SK-N-SH (cell line): ENCODE measurements at regions not wholly inside any gene's neighbourhood (a gene's known extent, or its start where the extent isn't known, plus 50 kb on each side); places are given as distances from the start of the nearest gene placed in this dataset.

ENCODE experiments used
- CTCF ChIA-PET: fragments of 300-600, 350-600 bp; formaldehyde crosslinking; extraction: SDS; loops from one replicate; lab custom pipeline; 2021; lab: Yijun Ruan, JAX
- POLR2A ChIA-PET: fragments of 350-600 bp; sonication (Branson Sonifier 250); formaldehyde crosslinking; extraction: SDS; loops from one replicate; lab custom pipeline; 2020; ENCODE audit warnings: antibody characterized with exemption, inconsistent platforms; lab: Yijun Ruan, JAX
- DNase-seq: peaks from one replicate; pipeline ENCODE4 v3.0.0; 2012
- H2AFZ ChIP-seq: fragments of 200-600 bp; sonication (generic); 2 replicates; pipeline ENCODE4 v1.8.1; 2016; ENCODE audit warnings: antibody characterized with exemption, mild to moderate bottlenecking, low read depth
- H3F3A ChIP-seq: fragments of 200-600 bp; sonication (generic); replicated peaks from 2 replicates; pipeline ENCODE3; 2016; ENCODE audit warnings: antibody characterized with exemption, mild to moderate bottlenecking; ENCODE audit not compliant: insufficient read depth
- H3K27ac ChIP-seq, 2 experiments: fragments of 200-500 bp in 1 of 2; fragments of 200-600 bp in 1 of 2; sonication (Bioruptor generic) in 1 of 2; sonication (generic), shearing (Covaris generic) in 1 of 2; 2 replicates each; pipeline versions ENCODE4 v1.5.1 to v1.6.1; 2014 to 2016; ENCODE audit warnings: low read depth in 2 of 2, inconsistent platforms in 1 of 2, low read length in 1 of 2, mild to moderate bottlenecking in 1 of 2, mixed read lengths in 1 of 2
- H3K27me3 ChIP-seq: fragments of 200-600 bp; sonication (generic), shearing (Covaris generic); 2 replicates; pipeline ENCODE4 v1.6.1; 2016; ENCODE audit warnings: mixed run types; ENCODE audit not compliant: insufficient read depth
- H3K36me3 ChIP-seq, 2 experiments: fragments of 200-500 bp in 1 of 2; fragments of 200-600 bp in 1 of 2; sonication (Bioruptor generic) in 1 of 2; sonication (generic) in 1 of 2; replicated peaks in 1 of 2; 2 replicates each; pipeline versions ENCODE3 to v1.5.1; 2014 to 2016; ENCODE audit warnings: low read length in 1 of 2, mild to moderate bottlenecking in 1 of 2; ENCODE audit not compliant: insufficient read depth in 2 of 2, control insufficient read depth in 1 of 2
- H3K4me1 ChIP-seq, 2 experiments: fragments of 200-500 bp in 1 of 2; fragments of 200-600 bp in 1 of 2; sonication (Bioruptor generic) in 1 of 2; sonication (generic), shearing (Covaris generic) in 1 of 2; 2 replicates each; pipeline versions ENCODE4 v1.5.1 to v1.6.1; 2014 to 2016; ENCODE audit warnings: low read depth in 1 of 2, low read length in 1 of 2, mixed run types in 1 of 2; ENCODE audit not compliant: insufficient read depth in 2 of 2, control insufficient read depth in 1 of 2
- H3K4me2 ChIP-seq: fragments of 200-600 bp; sonication (generic), shearing (Covaris generic); 2 replicates; pipeline ENCODE4 v1.6.1; 2017; ENCODE audit warnings: mixed run types
- H3K4me3 ChIP-seq, 2 experiments: fragments of 200-500 bp in 1 of 2; fragments of 200-600 bp in 1 of 2; sonication (Bioruptor generic) in 1 of 2; sonication (generic), shearing (Covaris generic) in 1 of 2; 2 replicates each; pipeline versions ENCODE4 v1.5.1 to v1.8.1; 2014 to 2016; ENCODE audit warnings: low read depth in 2 of 2, inconsistent platforms in 1 of 2, low read length in 1 of 2, mild to moderate bottlenecking in 1 of 2, mixed read lengths in 1 of 2, moderate library complexity in 1 of 2
- H3K79me2 ChIP-seq: fragments of 200-600 bp; sonication (generic); 2 replicates; pipeline ENCODE4 v1.8.1; 2017; ENCODE audit warnings: mild to moderate bottlenecking; ENCODE audit not compliant: insufficient read depth
- H3K9ac ChIP-seq: fragments of 200-600 bp; sonication (generic); 2 replicates; pipeline ENCODE4 v1.6.1; 2017; ENCODE audit warnings: mixed run types
- H3K9me2 ChIP-seq: fragments of 200-600 bp; sonication (generic); 2 replicates; pipeline ENCODE4 v1.6.1; 2017; ENCODE audit warnings: mixed run types
- H3K9me3 ChIP-seq: fragments of 200-600 bp; sonication (generic); 2 replicates; pipeline ENCODE4 v1.6.1; 2017; ENCODE audit warnings: mixed run types, mild to moderate bottlenecking, moderate library complexity
- H4K20me1 ChIP-seq: fragments of 200-600 bp; sonication (generic); 2 replicates; pipeline ENCODE4 v1.6.1; 2017; ENCODE audit warnings: mild to moderate bottlenecking, mixed run types; ENCODE audit not compliant: insufficient read depth
- CHD2 ChIP-seq: fragments of 150-350 bp; IDR thresholded peaks from 2 replicates; pipeline ENCODE4 v1.6.1; 2018; ENCODE audit warnings: low read length; ENCODE audit not compliant: partially characterized antibody
- EP300 ChIP-seq, 2 experiments: IDR thresholded peaks; 2 replicates each; pipeline versions ENCODE4 v1.4.0 to v1.6.1; 2012; ENCODE audit warnings: borderline replicate concordance in 1 of 2, low read depth in 1 of 2, low read length in 1 of 2
- FOXM1 ChIP-seq: IDR thresholded peaks from 2 replicates; pipeline ENCODE4 v1.4.0; 2012; ENCODE audit warnings: low read depth, mild to moderate bottlenecking
- GABPA ChIP-seq: IDR thresholded peaks from 2 replicates; pipeline ENCODE4 v1.4.0; 2012; ENCODE audit warnings: low read depth, mild to moderate bottlenecking
- GATA2 ChIP-seq: sonication (generic); formaldehyde crosslinking; IDR thresholded peaks from 2 replicates; pipeline ENCODE4 v1.5.0; 2020; ENCODE audit warnings: mild to moderate bottlenecking, missing genetic modification reagents
- IRF3 ChIP-seq: fragments of 150-350 bp; IDR thresholded peaks from 2 replicates; pipeline ENCODE4 v1.6.1; 2016; ENCODE audit warnings: mild to moderate bottlenecking, low read depth, low read length
- MEF2A ChIP-seq: IDR thresholded peaks from 2 replicates; pipeline ENCODE4 v1.4.0; 2012; ENCODE audit warnings: low read depth, borderline replicate concordance
- MXI1 ChIP-seq: IDR thresholded peaks from 2 replicates; pipeline ENCODE4 v1.6.1; 2012; ENCODE audit warnings: mild to moderate bottlenecking, low read depth, low read length, improper control_type of control experiment
- PBX3 ChIP-seq: IDR thresholded peaks from 2 replicates; pipeline ENCODE4; 2012
- POLR2AphosphoS5 ChIP-seq: IDR thresholded peaks from 2 replicates; pipeline ENCODE4 v1.6.1; 2012; ENCODE audit warnings: low read depth, low read length
- RAD21 ChIP-seq: IDR thresholded peaks from 2 replicates; pipeline ENCODE4 v1.6.1; 2012; ENCODE audit warnings: mild to moderate bottlenecking, low read length
- SIN3A ChIP-seq: IDR thresholded peaks from 2 replicates; pipeline ENCODE4 v1.6.1; 2012; ENCODE audit warnings: low read depth, mild to moderate bottlenecking, low read length, moderate library complexity, borderline replicate concordance
- SMC3 ChIP-seq: IDR thresholded peaks from 2 replicates; pipeline ENCODE4 v1.6.1; 2012; ENCODE audit warnings: low read depth, low read length, improper control_type of control experiment
- TCF12 ChIP-seq: IDR thresholded peaks from 2 replicates; pipeline ENCODE4 v1.4.0; 2012
- YY1 ChIP-seq: IDR thresholded peaks from 2 replicates; pipeline ENCODE4 v1.4.0; 2012; ENCODE audit warnings: low read depth, mild to moderate bottlenecking
- WGBS: methylation state at CpG from one replicate; pipeline ENCODE4 v1.1.6; 2017; ENCODE audit warnings: low lambda C conversion rate; 5-methylcytosine and 5-hydroxymethylcytosine counted together
- TF ChIP-seq, protein P1 (sequence below): fragments of 150-350 bp; IDR thresholded peaks from 2 replicates; pipeline ENCODE4 v1.6.1; 2017; ENCODE audit warnings: antibody characterized with exemption, low read length, low read depth, borderline replicate concordance
- TF ChIP-seq, protein P2 (sequence below): IDR thresholded peaks from 2 replicates; pipeline ENCODE4 v1.4.0; 2012; ENCODE audit warnings: low read depth, borderline replicate concordance

GRCh38 chr13:50521831-50522149 is 321.7 kb downstream of the DLEU7 start:
- POLR2A ChIA-PET = interaction anchor here (0.5 to 0.6 kb wide), 2 partner anchors 8 to 13 kb away, joined by 3 to 6 read pairs; no protein-coding TSS in a partner anchor
- H3K36me3 ChIP-seq = no peaks in the 10 kb centered on the region
- H3K4me3 ChIP-seq = no peak overlapping the region
- no peaks in the 10 kb centered on the region for H3K79me2 ChIP-seq
- H3K4me1 ChIP-seq = no peaks in the 10 kb centered on the region; a peak in 2 of 4 replicates
- no peaks in the 10 kb centered on the region for H3F3A ChIP-seq
- H3K9me2 ChIP-seq = no peaks in the 10 kb centered on the region
- no peaks in the 10 kb centered on the region for H3K27me3 ChIP-seq
- H4K20me1 ChIP-seq = no peaks in the 10 kb centered on the region
- no peak overlapping the region for H2AFZ ChIP-seq
- DNase-seq = no peak
- H3K9ac ChIP-seq = no peak overlapping the region
- CTCF ChIA-PET = interaction anchor here (0.6 to 1.0 kb wide), 3 partner anchors 9 to 440 kb away, joined by 3 to 5 read pairs (median 3); no protein-coding TSS in a partner anchor
- TF ChIP-seq MEF2A (no peak), TCF12 (no peak), POLR2AphosphoS5 (no peak), FOXM1 (no peak), EP300 (IDR thresholded peaks at IDR 0.05; ENCODE audit: borderline replicate concordance in 1 of 2, low read depth in 1 of 2, low read length in 1 of 2) (no peak), IRF3 (no peak), RAD21 (no peak), CHD2 (no peak), PBX3 (no peak), GABPA (no peak)
- TF ChIP-seq, protein P1, sequence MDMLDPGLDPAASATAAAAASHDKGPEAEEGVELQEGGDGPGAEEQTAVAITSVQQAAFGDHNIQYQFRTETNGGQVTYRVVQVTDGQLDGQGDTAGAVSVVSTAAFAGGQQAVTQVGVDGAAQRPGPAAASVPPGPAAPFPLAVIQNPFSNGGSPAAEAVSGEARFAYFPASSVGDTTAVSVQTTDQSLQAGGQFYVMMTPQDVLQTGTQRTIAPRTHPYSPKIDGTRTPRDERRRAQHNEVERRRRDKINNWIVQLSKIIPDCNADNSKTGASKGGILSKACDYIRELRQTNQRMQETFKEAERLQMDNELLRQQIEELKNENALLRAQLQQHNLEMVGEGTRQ = no peak
- TF ChIP-seq, protein P2, sequence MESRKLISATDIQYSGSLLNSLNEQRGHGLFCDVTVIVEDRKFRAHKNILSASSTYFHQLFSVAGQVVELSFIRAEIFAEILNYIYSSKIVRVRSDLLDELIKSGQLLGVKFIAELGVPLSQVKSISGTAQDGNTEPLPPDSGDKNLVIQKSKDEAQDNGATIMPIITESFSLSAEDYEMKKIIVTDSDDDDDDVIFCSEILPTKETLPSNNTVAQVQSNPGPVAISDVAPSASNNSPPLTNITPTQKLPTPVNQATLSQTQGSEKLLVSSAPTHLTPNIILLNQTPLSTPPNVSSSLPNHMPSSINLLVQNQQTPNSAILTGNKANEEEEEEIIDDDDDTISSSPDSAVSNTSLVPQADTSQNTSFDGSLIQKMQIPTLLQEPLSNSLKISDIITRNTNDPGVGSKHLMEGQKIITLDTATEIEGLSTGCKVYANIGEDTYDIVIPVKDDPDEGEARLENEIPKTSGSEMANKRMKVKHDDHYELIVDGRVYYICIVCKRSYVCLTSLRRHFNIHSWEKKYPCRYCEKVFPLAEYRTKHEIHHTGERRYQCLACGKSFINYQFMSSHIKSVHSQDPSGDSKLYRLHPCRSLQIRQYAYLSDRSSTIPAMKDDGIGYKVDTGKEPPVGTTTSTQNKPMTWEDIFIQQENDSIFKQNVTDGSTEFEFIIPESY = no peak
- no peak overlapping the region for H3K4me2 ChIP-seq
- 49% methylated on average over 3 of the region's 3 CpGs for WGBS
- no peaks in the 10 kb centered on the region for H3K9me3 ChIP-seq
- no peak overlapping the region for H3K27ac ChIP-seq

DNA sequence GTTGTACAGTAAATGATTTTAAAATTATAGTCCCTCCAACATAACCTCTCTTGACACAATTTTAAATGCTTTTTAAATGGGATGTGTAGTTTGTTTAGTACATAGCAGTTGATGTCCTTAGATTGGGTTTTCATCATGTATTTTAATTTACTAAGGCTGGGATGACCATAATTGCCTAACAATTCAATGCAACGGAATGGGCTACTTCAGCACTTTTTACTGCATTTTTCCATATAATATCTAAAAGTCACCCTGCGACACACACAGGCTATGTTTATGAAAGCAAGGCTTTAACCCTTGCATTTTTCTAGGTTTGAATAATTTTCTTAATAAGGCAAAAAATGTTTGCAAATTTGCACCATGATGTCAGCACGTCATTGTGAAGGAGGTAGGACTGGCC is 321.0 kb downstream of the DLEU7 start:
- CTCF ChIA-PET = interaction anchor here (1.3 kb wide), 1 partner anchor 546 kb away, joined by 4 read pairs; no protein-coding TSS in a partner anchor
- 87% methylated on average over 3 of the region's 3 CpGs for WGBS
- Histone ChIP-seq H4K20me1 (no peaks in the 10 kb centered on the region), H3K9me2 (no peaks in the 10 kb centered on the region), H3K9ac (no peak overlapping the region), H2AFZ (no peak overlapping the region), H3K9me3 (no peaks in the 10 kb centered on the region), H3K27ac (no peak overlapping the region), H3F3A (no peaks in the 10 kb centered on the region), H3K4me3 (no peak overlapping the region), H3K79me2 (no peaks in the 10 kb centered on the region), H3K4me1 (peaks cover 0 to 5% of the 10 kb centered on the region in 2 experiments; a peak in 2 of 4 replicates), H3K4me2 (no peak overlapping the region), H3K36me3 (no peaks in the 10 kb centered on the region), H3K27me3 (no peaks in the 10 kb centered on the region)
- no peak for DNase-seq
- POLR2A ChIA-PET = no interaction called here
- TF ChIP-seq SIN3A (no peak), GATA2 (CRISPR knock-in tag) (no peak), MEF2A (no peak), IRF3 (no peak), YY1 (no peak), TCF12 (no peak), SMC3 (no peak), RAD21 (no peak), MXI1 (no peak), EP300 (IDR thresholded peaks at IDR 0.05; ENCODE audit: borderline replicate concordance in 1 of 2, low read depth in 1 of 2, low read length in 1 of 2) (no peak)
- TF ChIP-seq, protein P2 = no peak
